GM12891 (cell line): ENCODE measurements at regions not wholly inside any gene's neighbourhood (a gene's known extent, or its start where the extent isn't known, plus 50 kb on each side); places are given as distances from the start of the nearest gene placed in this dataset.

ENCODE experiments used
- DNase-seq: peaks from one replicate; pipeline ENCODE4 v3.0.0; 2011; ENCODE audit warnings: low spot score; ENCODE audit not compliant: insufficient read length
- FAIRE-seq: peaks from 2 replicates; lab custom pipeline; 2011; peaks lifted over from hg19 to GRCh38; lab: Jason Lieb, UNC
- PAX5 ChIP-seq: IDR thresholded peaks from 2 replicates; pipeline ENCODE4 v1.6.1; 2011; ENCODE audit warnings: low read length, moderate library complexity, mild to moderate bottlenecking; ENCODE audit not compliant: insufficient read depth, severe bottlenecking
- POLR2A ChIP-seq: IDR thresholded peaks from 2 replicates; pipeline ENCODE4 v1.6.1; 2011; ENCODE audit warnings: low read depth, low read length, control low read depth
- POLR2AphosphoS5 ChIP-seq: IDR thresholded peaks from 2 replicates; pipeline ENCODE4 v1.6.1; 2011; ENCODE audit warnings: low read depth, low read length, control low read depth
- POU2F2 ChIP-seq: IDR thresholded peaks from 2 replicates; pipeline ENCODE4 v1.6.1; 2011; ENCODE audit warnings: low read depth, mild to moderate bottlenecking, control low read depth, low read length, moderate library complexity
- SPI1 ChIP-seq: IDR thresholded peaks from 2 replicates; pipeline ENCODE4 v1.6.1; 2011; ENCODE audit warnings: low read depth, low read length, control low read depth
- TAF1 ChIP-seq: IDR thresholded peaks from 2 replicates; pipeline ENCODE4 v1.6.1; 2011; ENCODE audit warnings: low read depth, low read length, control low read depth

DNA sequence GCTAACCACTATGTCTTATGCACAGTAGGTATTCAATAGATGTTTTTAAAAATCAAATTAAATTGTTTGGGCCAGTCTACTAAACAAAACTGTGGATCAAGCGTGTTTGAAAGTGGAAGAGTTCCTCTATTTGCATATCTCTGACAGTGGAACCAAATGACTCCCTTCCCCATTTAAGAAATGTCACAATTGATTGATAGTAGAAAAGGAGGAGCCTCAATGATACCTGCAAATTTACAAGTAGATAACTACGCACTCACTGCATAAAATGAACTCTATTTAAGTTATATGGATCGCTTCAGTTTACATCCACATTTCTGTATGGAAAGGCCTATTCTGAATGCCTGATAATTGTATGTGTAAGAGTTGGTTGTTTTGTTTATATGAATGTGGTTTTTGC lies 163.3 kb upstream of the MTPN start:
- FAIRE-seq = no peak
- TF ChIP-seq POLR2A (no peak), PAX5 (no peak), POU2F2 (no peak), POLR2AphosphoS5 (no peak), TAF1 (no peak), SPI1 (no peak)

DNA sequence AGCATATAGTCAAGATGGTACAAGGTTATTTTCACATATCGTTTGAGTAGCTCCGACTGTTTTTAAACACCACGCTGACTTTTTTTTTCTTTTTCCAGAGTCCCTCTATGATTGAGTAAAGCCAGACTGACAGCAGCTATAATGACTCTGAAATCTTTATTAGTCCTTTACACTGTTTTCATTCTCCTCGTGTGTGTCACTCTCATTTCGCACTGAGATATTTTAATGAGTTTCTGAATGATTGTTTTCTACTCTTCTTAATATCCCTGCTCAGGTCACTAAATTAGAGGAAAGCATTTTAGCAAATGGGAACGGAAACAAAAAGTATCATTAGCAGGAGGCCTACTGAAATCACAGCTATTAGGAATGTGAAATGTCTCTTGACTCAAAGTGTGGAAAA lies 162.3 kb upstream of the MTPN start:
- FAIRE-seq (no peak), DNase-seq (no peak)
- TF ChIP-seq POLR2AphosphoS5 (no peak), SPI1 (no peak), POU2F2 (no peak), TAF1 (no peak), POLR2A (no peak), PAX5 (no peak)

More for the DNA sequence above, 163.3 kb upstream of the MTPN start:
- no peak for DNase-seq

- no peak for FAIRE-seq
- TF ChIP-seq POU2F2 = no peak
- TF ChIP-seq POLR2AphosphoS5 = no peak
- TF ChIP-seq SPI1 = no peak
- TF ChIP-seq PAX5 = no peak
- no peak for TF ChIP-seq POLR2A
- no peak for TF ChIP-seq TAF1
- no peak for DNase-seq
Measured at GRCh38 chr7:136138991-136139390, 161.8 kb upstream of the MTPN start.

GRCh38 chr7:136136906-136137454 lies 159.8 kb upstream of the MTPN start:
- no peak for DNase-seq
- TF ChIP-seq POLR2AphosphoS5 (no peak), TAF1 (no peak), PAX5 (no peak), SPI1 (no peak), POU2F2 (no peak), POLR2A (no peak)
- FAIRE-seq = no peak

DNA sequence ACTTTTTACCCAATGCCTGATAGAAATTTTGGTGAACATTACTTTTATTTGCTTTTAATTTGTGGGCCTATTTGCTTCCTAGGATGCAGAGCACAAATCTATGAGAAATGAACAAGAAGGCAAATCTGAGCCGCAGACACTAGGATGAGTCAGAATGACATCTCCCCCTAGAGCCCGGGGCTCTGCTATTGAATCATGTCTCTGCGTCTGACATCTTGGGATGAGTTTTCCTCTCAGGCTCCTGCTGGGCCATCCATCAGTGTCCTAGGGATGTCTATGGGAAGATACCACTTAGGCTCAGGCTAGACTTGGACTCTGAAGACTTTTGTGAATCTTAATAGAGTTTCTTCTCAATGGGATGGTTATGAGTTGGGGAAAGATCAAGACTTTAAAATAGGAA lies 157.3 kb upstream of the MTPN start:
- TF ChIP-seq POLR2AphosphoS5 = no peak
- TF ChIP-seq PAX5 = no peak
- no peak for TF ChIP-seq SPI1
- TF ChIP-seq TAF1 = no peak
- no peak for TF ChIP-seq POLR2A
- TF ChIP-seq POU2F2 = no peak
- DNase-seq (no peak), FAIRE-seq (no peak)

GRCh38 chr7:136133551-136133950 lies 156.4 kb upstream of the MTPN start:
- no peak for TF ChIP-seq SPI1
- no peak for TF ChIP-seq PAX5
- no peak for TF ChIP-seq POLR2AphosphoS5
- TF ChIP-seq TAF1 = no peak
- no peak for TF ChIP-seq POLR2A
- no peak for TF ChIP-seq POU2F2
- no peak for FAIRE-seq
- DNase-seq = no peak

DNA sequence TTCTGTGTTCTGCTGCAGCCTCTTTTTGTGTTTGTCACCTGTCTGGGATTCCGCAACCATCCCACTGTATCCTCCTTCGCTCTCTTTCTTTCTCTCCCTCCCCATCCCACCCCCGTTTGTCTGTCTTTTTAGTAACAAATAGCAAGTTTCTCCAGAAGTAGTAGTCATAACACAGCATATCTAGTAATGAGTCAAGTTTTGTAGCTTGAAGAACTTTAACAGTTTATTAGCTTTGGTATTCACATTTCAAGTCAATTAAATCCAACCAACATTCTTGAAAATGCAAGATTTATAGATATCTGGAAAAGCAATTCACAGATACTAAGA lies 154.1 kb upstream of the MTPN start:
- no peak for TF ChIP-seq SPI1
- TF ChIP-seq POLR2A = no peak
- no peak for TF ChIP-seq TAF1
- no peak for TF ChIP-seq POLR2AphosphoS5
- no peak for TF ChIP-seq POU2F2
- no peak for TF ChIP-seq PAX5
- DNase-seq (no peak), FAIRE-seq (no peak)

- FAIRE-seq = no peak
- no peak for TF ChIP-seq POLR2AphosphoS5
- no peak for TF ChIP-seq POLR2A
- TF ChIP-seq POU2F2 = no peak
- no peak for TF ChIP-seq SPI1
- no peak for TF ChIP-seq PAX5
- TF ChIP-seq TAF1 = no peak
- no peak for DNase-seq
Measured at GRCh38 chr7:136130511-136131303, 153.5 kb upstream of the MTPN start.

DNA sequence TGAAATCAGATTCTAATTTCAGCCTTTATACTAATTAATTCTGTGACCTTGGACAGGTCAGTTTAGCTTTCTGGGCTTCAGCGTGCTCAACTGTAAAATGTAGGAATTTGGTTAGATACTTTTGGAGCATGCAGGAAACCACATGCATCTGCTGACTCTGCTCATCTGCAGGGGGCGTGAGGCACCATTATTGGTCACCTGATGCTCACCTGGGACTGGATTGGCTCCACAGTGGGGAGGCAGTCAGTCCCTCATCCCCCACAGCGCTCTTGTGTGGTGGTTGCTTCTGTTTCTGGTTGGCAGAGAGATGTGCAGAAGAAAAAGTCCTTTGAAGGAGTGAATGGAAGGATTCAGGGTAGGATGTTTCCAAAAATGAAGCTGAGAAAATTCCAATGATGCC lies 150.9 kb upstream of the MTPN start:
- FAIRE-seq (no peak), DNase-seq (no peak)
- TF ChIP-seq PAX5 (no peak), TAF1 (no peak), SPI1 (no peak), POLR2A (no peak), POU2F2 (no peak), POLR2AphosphoS5 (no peak)
